Lung (tissue), 11 donors: ENCODE measurements at regions not wholly inside any gene's neighbourhood (a gene's known extent, or its start where the extent isn't known, plus 50 kb on each side); places are given as distances from the start of the nearest gene placed in this dataset.

Experiments used
- ATAC-seq: fragments of 200-7000 bp; cut with Tn5 transposase; one replicate; pipeline ENCODE4 v1.9.1; 2020; ENCODE audit warnings: moderate number of reproducible peaks; ENCODE audit not compliant: insufficient read depth, low FRiP score
- DNase-seq, 3 donors: peaks; one replicate each; pipeline ENCODE4 v3.0.0-alpha.2; 2013 to 2017
- H3K27ac ChIP-seq, 2 donors: one replicate each; pipeline ENCODE4 v1.5.1; 2013; ENCODE audit warnings: mild to moderate bottlenecking in 2 of 2, moderate library complexity in 2 of 2, control low read depth in 1 of 2, inconsistent platforms in 1 of 2, low read depth in 1 of 2, low read length in 1 of 2
- H3K27me3 ChIP-seq, 3 donors: one replicate each; pipeline ENCODE4 v1.5.1; 2013; ENCODE audit warnings: low read length in 2 of 3; ENCODE audit not compliant: control insufficient read depth in 3 of 3, insufficient read depth in 3 of 3
- H3K36me3 ChIP-seq, 4 donors: one replicate each; pipeline ENCODE4 v1.5.1; 2013; ENCODE audit warnings: low read length in 4 of 4, mild to moderate bottlenecking in 1 of 4, moderate library complexity in 1 of 4; ENCODE audit not compliant: control insufficient read depth in 4 of 4, insufficient read depth in 4 of 4
- H3K4me1 ChIP-seq, 5 donors: one replicate each; pipeline ENCODE4 v1.5.1; 2013; ENCODE audit warnings: low read length in 5 of 5, mild to moderate bottlenecking in 2 of 5, moderate library complexity in 1 of 5; ENCODE audit not compliant: control insufficient read depth in 5 of 5, insufficient read depth in 5 of 5
- H3K4me3 ChIP-seq: one replicate; pipeline ENCODE4 v1.5.1; 2013; ENCODE audit warnings: mild to moderate bottlenecking, control low read depth, moderate library complexity
- H3K9ac ChIP-seq, 2 donors: one replicate each; pipeline ENCODE4 v1.5.1; 2013; ENCODE audit warnings: low read length in 2 of 2, control low read depth in 1 of 2; ENCODE audit not compliant: insufficient read depth in 1 of 2
- H3K9me3 ChIP-seq, 4 donors: one replicate each; pipeline ENCODE4 v1.5.1; 2013; ENCODE audit warnings: low read length in 3 of 4, mild to moderate bottlenecking in 1 of 4, moderate library complexity in 1 of 4; ENCODE audit not compliant: control insufficient read depth in 4 of 4, insufficient read depth in 3 of 4
- CTCF ChIP-seq: IDR thresholded peaks from 2 replicates; pipeline ENCODE4 v1.5.1; 2012; ENCODE audit warnings: mild to moderate bottlenecking; ENCODE audit errors: control extremely low read depth, extremely low read depth
- WGBS, 2 donors: extraction: QIAGEN DNeasy Blood & Tissue Kit; methylation state at CpG; one replicate each; pipeline ENCODE4 v1.1.7; 2013; 5-methylcytosine and 5-hydroxymethylcytosine counted together
- donor health status: control.
- donor health status: control.
- donor health status: Bipolar disorder and iron deficiency.
- donor health status: healthy.
- donor health status: DM: yes; HTN: yes; CAD: no.

- 93 to 94% methylated on average over 8 of the region's 8 CpGs for WGBS, 2 donors
- TF ChIP-seq CTCF, result no peak
- Histone ChIP-seq H3K27ac (no peak overlapping the region), H3K9ac (no peak overlapping the region), H3K4me3 (no peak overlapping the region), H3K27me3 (no peaks in the 10 kb centered on the region), H3K4me1 (no peaks in the 10 kb centered on the region), H3K36me3 (no peaks in the 10 kb centered on the region), H3K9me3 (no peaks in the 10 kb centered on the region)
- DNase-seq, result no peak
- no peak for ATAC-seq
These were observed 309.2 kb downstream of the QKI start for GRCh38 chr6:163723759-163724158.

GRCh38 chr6:163721922-163722692 is 307.6 kb downstream of the QKI start:
- no peak for DNase-seq

GRCh38 chr6:163721435-163721834 is 306.9 kb downstream of the QKI start:
- no peak for TF ChIP-seq CTCF
- Histone ChIP-seq H3K27me3 (no peaks in the 10 kb centered on the region), H3K4me3 (no peak overlapping the region), H3K9me3 (no peaks in the 10 kb centered on the region), H3K9ac (no peak overlapping the region), H3K27ac (no peak overlapping the region), H3K4me1 (no peaks in the 10 kb centered on the region), H3K36me3 (no peaks in the 10 kb centered on the region)
- WGBS, 2 donors, result 81% methylated on average over 1 of the region's 1 CpG
- ATAC-seq (no peak), DNase-seq (no peak)

More at GRCh38 chr6:163721922-163722692, 307.6 kb downstream of the QKI start:
- Histone ChIP-seq H3K27me3 (no peaks in the 10 kb centered on the region), H3K9ac (no peak overlapping the region), H3K4me3 (no peak overlapping the region), H3K9me3 (no peaks in the 10 kb centered on the region), H3K36me3 (no peaks in the 10 kb centered on the region), H3K4me1 (no peaks in the 10 kb centered on the region), H3K27ac (no peak overlapping the region)
- 94 to 95% methylated on average over 13 of the region's 13 CpGs for WGBS, 2 donors
- no peak for ATAC-seq
- TF ChIP-seq CTCF, result no peak
